ENCODE measurements at regions not wholly inside any gene's neighbourhood (a gene's known extent, or its start where the extent isn't known, plus 50 kb on each side); places are given as distances from the start of the nearest gene placed in this dataset.

DNA sequence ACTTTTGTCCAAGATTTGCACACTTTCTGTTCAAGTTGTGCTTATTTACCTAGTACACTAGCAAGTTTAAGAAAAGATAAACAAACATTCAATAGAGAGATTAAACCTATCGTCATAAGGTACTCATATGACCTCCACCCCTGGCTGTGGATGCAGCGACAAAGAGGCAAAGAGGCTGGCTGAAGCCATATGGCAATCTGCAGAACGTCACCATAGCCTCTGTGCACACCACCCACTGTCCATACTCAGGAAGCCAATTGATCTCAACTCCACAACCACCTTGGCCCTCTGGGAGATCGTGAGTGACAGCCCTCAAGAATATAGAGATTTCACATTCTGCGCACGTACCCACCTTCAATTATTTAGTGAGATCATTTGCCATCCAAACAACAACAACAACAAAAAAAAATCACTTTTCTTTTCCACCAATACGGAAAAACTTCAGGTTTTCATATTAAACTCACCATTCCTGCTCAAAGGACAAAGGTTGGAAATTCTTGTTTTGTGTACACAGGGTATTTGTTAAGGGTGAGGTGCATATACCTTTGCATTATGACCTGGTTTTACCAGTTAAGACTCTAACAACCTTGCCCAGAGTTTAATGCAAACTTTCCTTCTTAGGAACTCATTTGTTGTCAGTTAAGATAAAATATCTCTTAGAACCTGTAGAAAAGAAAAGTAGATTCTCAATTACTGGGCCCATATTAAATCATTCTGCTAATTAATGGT, 243.0 kb upstream of the FSTL5 start:
- no peak for TF ChIP-seq TAF1 (IDR thresholded peaks at IDR 0.05; ENCODE audit: low read depth, low read length)
- TF ChIP-seq POLR2AphosphoS5 (IDR thresholded peaks at IDR 0.05; ENCODE audit: low read depth, low read length) = no peak
- TF ChIP-seq POLR2A (IDR thresholded peaks at IDR 0.05; ENCODE audit: low read depth, low read length) = no peak

Measured in GM12891 (cell line).